IMR-90 (cell line): ENCODE measurements at regions not wholly inside any gene's neighbourhood (a gene's known extent, or its start where the extent isn't known, plus 50 kb on each side); places are given as distances from the start of the nearest gene placed in this dataset.

Experiments used
- ATAC-seq: fragments of 200-7000 bp; cut with Tn5 transposase; 2 replicates; pipeline ENCODE4 v1.9.1; 2020; ENCODE audit warnings: low read depth, mild to moderate bottlenecking, moderate library complexity
- BruUV-seq: library from RNA; stranded (reverse); fragments of 400-500 nt; replicated peaks from 2 replicates; lab custom pipeline; 2021; lab: Mats Ljungman, UMichigan
- CTCF ChIA-PET: fragments of 300-600 bp; formaldehyde crosslinking; extraction: SDS; loops from one replicate; lab custom pipeline; 2021; ENCODE audit warnings: antibody characterized with exemption; lab: Yijun Ruan, JAX
- POLR2A ChIA-PET: fragments of 300-600 bp; sonication (Branson Sonifier 250); formaldehyde crosslinking; loops from one replicate; lab custom pipeline; 2022; ENCODE audit warnings: antibody characterized with exemption; ENCODE audit not compliant: unreplicated experiment; lab: Charles Lee
- DNase-seq: peaks from one replicate; pipeline ENCODE4 v3.0.0; 2013
- H2AFZ ChIP-seq: replicated peaks from 2 replicates; pipeline ENCODE3; 2013; ENCODE audit warnings: low read length, mild to moderate bottlenecking; ENCODE audit not compliant: poor library complexity
- H2AK5ac ChIP-seq: 2 replicates; pipeline ENCODE4 v1.6.1; 2013; ENCODE audit warnings: low read depth, low read length, inconsistent platforms
- H2AK9ac ChIP-seq: replicated peaks from 2 replicates; pipeline ENCODE3; 2013; ENCODE audit warnings: mild to moderate bottlenecking, low read depth, low read length, moderate library complexity; ENCODE audit not compliant: poor library complexity
- H2BK120ac ChIP-seq: 2 replicates; pipeline ENCODE4 v1.6.1; 2013; ENCODE audit warnings: low read depth, low read length, inconsistent platforms
- H2BK15ac ChIP-seq: 3 replicates; pipeline ENCODE4 v1.6.1; 2013; ENCODE audit warnings: low read depth, low read length, inconsistent platforms
- H2BK20ac ChIP-seq: 2 replicates; pipeline ENCODE4 v1.6.1; 2013; ENCODE audit warnings: low read depth, mild to moderate bottlenecking, inconsistent platforms, low read length, moderate library complexity
- H2BK5ac ChIP-seq: 2 replicates; pipeline ENCODE4 v1.6.1; 2013; ENCODE audit warnings: mild to moderate bottlenecking, low read depth, low read length, inconsistent platforms; ENCODE audit not compliant: poor library complexity, severe bottlenecking
- H3K14ac ChIP-seq: replicated peaks from 2 replicates; pipeline ENCODE4 v1.6.1; 2013; ENCODE audit warnings: low read depth, low read length, inconsistent platforms
- H3K18ac ChIP-seq: 2 replicates; pipeline ENCODE4 v1.6.1; 2013; ENCODE audit warnings: low read depth, low read length, control low read depth
- H3K23ac ChIP-seq: 2 replicates; pipeline ENCODE4 v1.6.1; 2013; ENCODE audit warnings: low read depth, low read length, inconsistent platforms
- H3K27ac ChIP-seq: 2 replicates; pipeline ENCODE4 v1.5.1; 2013; ENCODE audit warnings: mild to moderate bottlenecking, control low read depth, low read length; ENCODE audit not compliant: insufficient read depth
- H3K27me3 ChIP-seq: 2 replicates; pipeline ENCODE4 v1.6.1; 2013; ENCODE audit warnings: low read length; ENCODE audit not compliant: control insufficient read depth, insufficient read depth
- H3K36me3 ChIP-seq: 2 replicates; pipeline ENCODE4 v1.6.1; 2013; ENCODE audit warnings: low read length, mixed read lengths; ENCODE audit not compliant: control insufficient read depth, insufficient read depth
- H3K4ac ChIP-seq: 2 replicates; pipeline ENCODE4 v1.6.1; 2013; ENCODE audit warnings: low read depth, low read length, inconsistent platforms
- H3K4me1 ChIP-seq: 2 replicates; pipeline ENCODE4 v1.6.1; 2013; ENCODE audit warnings: low read length, mixed read lengths; ENCODE audit not compliant: control insufficient read depth, insufficient read depth
- H3K4me2 ChIP-seq: 2 replicates; pipeline ENCODE4 v1.6.1; 2013; ENCODE audit warnings: low read depth, mild to moderate bottlenecking, control low read depth, low read length, moderate library complexity
- H3K4me3 ChIP-seq: 2 replicates; pipeline ENCODE4 v1.5.1; 2013; ENCODE audit warnings: low read depth, mild to moderate bottlenecking, control low read depth, low read length, moderate library complexity; ENCODE audit not compliant: insufficient read depth
- H3K56ac ChIP-seq: 2 replicates; pipeline ENCODE4 v1.6.1; 2013; ENCODE audit warnings: low read length, inconsistent platforms; ENCODE audit not compliant: insufficient read depth; ENCODE audit errors: extremely low read depth
- H3K79me1 ChIP-seq, 2 experiments: 2 replicates each; pipeline ENCODE4 v1.6.1; 2013; ENCODE audit warnings: low read length in 2 of 2, inconsistent platforms in 1 of 2, low read depth in 1 of 2
- H3K9ac ChIP-seq: 2 replicates; pipeline ENCODE4 v1.6.1; 2013; ENCODE audit warnings: low read depth, low read length, control low read depth
- H3K9me1 ChIP-seq: 2 replicates; pipeline ENCODE4 v1.6.1; 2013; ENCODE audit warnings: low read length, inconsistent platforms; ENCODE audit not compliant: insufficient read depth
- H3K9me3 ChIP-seq: 2 replicates; pipeline ENCODE4 v1.6.1; 2013; ENCODE audit warnings: low read length; ENCODE audit not compliant: control insufficient read depth, insufficient read depth
- H4K20me1 ChIP-seq: 2 replicates; pipeline ENCODE4 v1.6.1; 2013; ENCODE audit warnings: low read length, inconsistent platforms; ENCODE audit not compliant: insufficient read depth
- H4K5ac ChIP-seq: 2 replicates; pipeline ENCODE4 v1.6.1; 2013; ENCODE audit warnings: mild to moderate bottlenecking, low read depth, low read length, control low read depth
- H4K8ac ChIP-seq, 2 experiments: 2 replicates each; pipeline ENCODE4 v1.6.1; 2013; ENCODE audit warnings: low read depth in 2 of 2, low read length in 2 of 2, control low read depth in 1 of 2, inconsistent platforms in 1 of 2
- H4K91ac ChIP-seq: 2 replicates; pipeline ENCODE4 v1.6.1; 2013; ENCODE audit warnings: low read depth, low read length, inconsistent platforms; ENCODE audit not compliant: insufficient read depth
- RAD21 ChIP-seq: IDR thresholded peaks from 2 replicates; pipeline ENCODE4 v1.6.1; 2012; ENCODE audit warnings: low read length, improper control_type of control experiment
- WGBS, 2 experiments: methylation state at CpG; one replicate each; pipeline versions ENCODE4 v1.1.5 to v1.1.7; 2013; ENCODE audit warnings: missing lambda C conversion rate in 2 of 2; ENCODE audit not compliant: insufficient read length in 1 of 2; ENCODE audit errors: extremely low coverage in 2 of 2; 5-methylcytosine and 5-hydroxymethylcytosine counted together
- dilution Hi-C: fragments of 300-500 bp; cut with HindIII; formaldehyde crosslinking; loops from one replicate; pipeline ENCODE4 v1.14.3; 2018; ENCODE audit warnings: low sequenced_read_pairs; ENCODE audit not compliant: unreplicated experiment
- in situ Hi-C: fragments of 300-500 bp; cut with MboI; formaldehyde crosslinking; loops from 3 replicates; pipeline ENCODE4 v1.14.3; 2019; ENCODE audit warnings: low sequenced_read_pairs, inconsistent platforms, mixed read lengths
- intact Hi-C: fragments of 100-400 bp; cut with micrococcal nuclease; formaldehyde crosslinking; loops from 2 replicates; pipeline ENCODE4 v1.10.0; 2022

- no peak overlapping the region for H3K14ac ChIP-seq
- H4K20me1 ChIP-seq = no peaks in the 10 kb centered on the region
- TF ChIP-seq RAD21 = no peak
- no peak overlapping the region for H2AFZ ChIP-seq
- no peak overlapping the region for H3K4me2 ChIP-seq
- H3K9ac ChIP-seq = no peak overlapping the region
- H2BK120ac ChIP-seq = no peak overlapping the region
- CTCF ChIA-PET = no interaction called here
- H3K79me1 ChIP-seq = no peaks in the 10 kb centered on the region
- H4K5ac ChIP-seq = no peak overlapping the region
- H2BK15ac ChIP-seq = no peak overlapping the region
- H2AK9ac ChIP-seq = no peak overlapping the region
- H2BK5ac ChIP-seq = no peak overlapping the region
- H3K36me3 ChIP-seq = no peaks in the 10 kb centered on the region
- H3K4me3 ChIP-seq = no peak overlapping the region
- intact Hi-C loops (no loop called here), in situ Hi-C loops (no loop called here), dilution Hi-C loops (no loop called here)
- no peaks in the 10 kb centered on the region for H3K9me1 ChIP-seq
- H3K4ac ChIP-seq = no peak overlapping the region
- no peak overlapping the region for H4K91ac ChIP-seq
- H3K4me1 ChIP-seq = no peaks in the 10 kb centered on the region
- no peaks in the 10 kb centered on the region for H3K9me3 ChIP-seq
- WGBS, 2 experiments = 20% methylated on average over 1 of the region's 1 CpG; no CpG with 5 or more reads in 1 of the 2 experiments
- no peak overlapping the region for H2AK5ac ChIP-seq
- H3K18ac ChIP-seq = no peak overlapping the region
- no peak overlapping the region for H3K56ac ChIP-seq
- POLR2A ChIA-PET = interaction anchor here (0.5 kb wide), 1 partner anchor 12 kb away, joined by 3 read pairs; no protein-coding TSS in a partner anchor
- DNase-seq = no peak
- 0 out of 2 replicates have a peak, but pooled peaks cover 3% of the 10 kb centered on the region for H3K27me3 ChIP-seq
- no peak overlapping the region for H2BK20ac ChIP-seq
- no peak overlapping the region for H3K23ac ChIP-seq
- ATAC-seq = no peak
- no TSS peak for BruUV-seq
- no peak overlapping the region for H4K8ac ChIP-seq
- H3K27ac ChIP-seq = no peak overlapping the region
Measured at GRCh38 chr2:234162861-234163260, 112.4 kb downstream of the SPP2 start.
